Vagina (tissue), 2 donors: ENCODE measurements at regions not wholly inside any gene's neighbourhood (a gene's known extent, or its start where the extent isn't known, plus 50 kb on each side); places are given as distances from the start of the nearest gene placed in this dataset.
"Not testable (repeated sequence)": the region's sequence is repeated elsewhere in the genome, so short reads cannot be mapped to it uniquely, and the experiment has no call there.

Experiments used
- DNase-seq, 2 donors: peaks; one replicate each; pipeline ENCODE4 v3.0.0-alpha.2; 2017; ENCODE audit errors: extremely low spot score in 2 of 2
- H3K27ac ChIP-seq: fragments of 200-600 bp; sonication (generic); one replicate; pipeline ENCODE4 v1.5.1; 2019
- H3K27me3 ChIP-seq: fragments of 200-600 bp; sonication (generic); one replicate; pipeline ENCODE4 v1.5.1; 2019
- H3K36me3 ChIP-seq, 2 donors: fragments of 200-600 bp; sonication (generic); one replicate each; pipeline ENCODE4 v1.5.1; 2017 to 2019
- H3K4me1 ChIP-seq: fragments of 200-600 bp; sonication (generic); one replicate; pipeline ENCODE4 v1.5.1; 2019
- H3K4me3 ChIP-seq, 2 donors: fragments of 200-600 bp; sonication (generic); 1 replicate in 1 of 2; 2 replicates in 1 of 2; pipeline ENCODE4 v1.5.1; 2016 to 2019
- H3K9me3 ChIP-seq: fragments of 200-600 bp; sonication (generic); one replicate; pipeline ENCODE4 v1.5.1; 2019
- POLR2A ChIP-seq, 2 donors: fragments of 450-650 bp; IDR thresholded peaks; one replicate each; pipeline ENCODE4 v1.6.1; 2017; ENCODE audit warnings: antibody characterized with exemption in 2 of 2, mild to moderate bottlenecking in 2 of 2, moderate library complexity in 2 of 2
- POLR2AphosphoS5 ChIP-seq, 2 donors: sonication (generic); formaldehyde crosslinking; IDR thresholded peaks; one replicate each; pipeline ENCODE4 v1.9.0; 2017; ENCODE audit warnings: antibody characterized with exemption in 2 of 2, mild to moderate bottlenecking in 2 of 2, low read depth in 1 of 2; ENCODE audit not compliant: insufficient read depth in 1 of 2
- intact Hi-C: fragments of 100-400 bp; cut with DNase I; formaldehyde crosslinking; loops from one replicate; pipeline ENCODE4 v1.15.1; 2023
- TF ChIP-seq, protein P1 (sequence below), 3 experiments: fragments of 450-650 bp in 2 of 3; fragments of 200-600 bp in 1 of 3; sonication (generic) in 1 of 3; IDR thresholded peaks; one replicate each; pipeline ENCODE4 v1.5.1; 2017 to 2019; ENCODE audit warnings: antibody characterized with exemption in 3 of 3, mild to moderate bottlenecking in 2 of 3, moderate library complexity in 2 of 3

DNA sequence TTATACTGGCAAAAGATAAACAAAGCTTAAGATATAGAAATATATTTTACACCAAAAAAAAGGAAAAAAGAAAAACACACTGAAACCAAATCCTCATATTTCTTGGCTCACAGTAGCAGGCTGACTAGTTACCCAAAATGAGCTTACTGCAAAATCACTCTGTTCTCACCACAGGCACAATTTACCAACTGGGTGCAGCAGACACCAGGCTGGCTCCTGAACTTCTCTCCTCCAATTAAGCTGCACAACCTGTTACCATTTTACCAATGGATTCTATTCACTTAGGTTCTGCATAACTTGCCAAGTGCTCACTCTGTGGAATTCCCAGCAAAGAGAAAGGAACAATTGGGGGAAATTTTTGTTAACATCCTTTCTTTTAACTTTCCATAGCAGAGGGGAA lies 679.3 kb downstream of the ZEB2 start:
- Histone ChIP-seq H3K27ac (no peak overlapping the region), H3K27me3 (no peaks in the 10 kb centered on the region), H3K36me3 (no peaks in the 10 kb centered on the region), H3K4me1 (peaks cover 6% of the 10 kb centered on the region), H3K4me3 (no peak overlapping the region), H3K9me3 (no peaks in the 10 kb centered on the region)
- DNase-seq, result no peak
- TF ChIP-seq POLR2AphosphoS5 (IDR thresholded peaks at IDR 0.05; ENCODE audit: insufficient read depth in 1 of 2, low read depth in 1 of 2), result no peak
- TF ChIP-seq, protein P1, sequence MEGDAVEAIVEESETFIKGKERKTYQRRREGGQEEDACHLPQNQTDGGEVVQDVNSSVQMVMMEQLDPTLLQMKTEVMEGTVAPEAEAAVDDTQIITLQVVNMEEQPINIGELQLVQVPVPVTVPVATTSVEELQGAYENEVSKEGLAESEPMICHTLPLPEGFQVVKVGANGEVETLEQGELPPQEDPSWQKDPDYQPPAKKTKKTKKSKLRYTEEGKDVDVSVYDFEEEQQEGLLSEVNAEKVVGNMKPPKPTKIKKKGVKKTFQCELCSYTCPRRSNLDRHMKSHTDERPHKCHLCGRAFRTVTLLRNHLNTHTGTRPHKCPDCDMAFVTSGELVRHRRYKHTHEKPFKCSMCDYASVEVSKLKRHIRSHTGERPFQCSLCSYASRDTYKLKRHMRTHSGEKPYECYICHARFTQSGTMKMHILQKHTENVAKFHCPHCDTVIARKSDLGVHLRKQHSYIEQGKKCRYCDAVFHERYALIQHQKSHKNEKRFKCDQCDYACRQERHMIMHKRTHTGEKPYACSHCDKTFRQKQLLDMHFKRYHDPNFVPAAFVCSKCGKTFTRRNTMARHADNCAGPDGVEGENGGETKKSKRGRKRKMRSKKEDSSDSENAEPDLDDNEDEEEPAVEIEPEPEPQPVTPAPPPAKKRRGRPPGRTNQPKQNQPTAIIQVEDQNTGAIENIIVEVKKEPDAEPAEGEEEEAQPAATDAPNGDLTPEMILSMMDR (IDR thresholded peaks at IDR 0.05), result no peak
- TF ChIP-seq POLR2A (IDR thresholded peaks at IDR 0.05), result no peak
- intact Hi-C loops, result no loop called here

DNA sequence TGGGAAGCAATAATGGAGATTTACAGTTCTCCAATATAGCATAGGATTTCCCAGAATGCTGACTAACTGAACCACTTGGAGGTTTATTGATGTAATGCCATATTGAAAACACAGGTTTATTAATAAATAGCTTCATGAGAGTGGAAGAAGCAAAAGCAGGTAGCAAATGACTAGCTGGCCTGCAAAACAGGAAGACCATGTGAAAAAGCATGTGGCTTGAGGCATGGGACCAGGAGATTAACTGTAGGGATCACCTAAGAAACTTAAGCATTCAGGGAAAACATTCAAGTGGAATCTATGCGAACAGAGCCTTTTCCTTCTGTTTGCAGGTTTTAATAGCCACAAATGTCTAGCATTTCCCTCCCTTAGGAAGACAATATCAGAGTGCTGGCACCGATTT lies 679.7 kb downstream of the ZEB2 start:
- Histone ChIP-seq H3K27ac (no peak overlapping the region), H3K4me1 (peaks cover 6% of the 10 kb centered on the region), H3K27me3 (no peaks in the 10 kb centered on the region), H3K4me3 (no peak overlapping the region), H3K9me3 (no peaks in the 10 kb centered on the region), H3K36me3 (no peaks in the 10 kb centered on the region)
- TF ChIP-seq POLR2A (IDR thresholded peaks at IDR 0.05), result no peak
- TF ChIP-seq, protein P1 (IDR thresholded peaks at IDR 0.05), result no peak
- no peak for TF ChIP-seq POLR2AphosphoS5 (IDR thresholded peaks at IDR 0.05; ENCODE audit: insufficient read depth in 1 of 2, low read depth in 1 of 2)
- intact Hi-C loops, result no loop called here
- no peak for DNase-seq

DNA sequence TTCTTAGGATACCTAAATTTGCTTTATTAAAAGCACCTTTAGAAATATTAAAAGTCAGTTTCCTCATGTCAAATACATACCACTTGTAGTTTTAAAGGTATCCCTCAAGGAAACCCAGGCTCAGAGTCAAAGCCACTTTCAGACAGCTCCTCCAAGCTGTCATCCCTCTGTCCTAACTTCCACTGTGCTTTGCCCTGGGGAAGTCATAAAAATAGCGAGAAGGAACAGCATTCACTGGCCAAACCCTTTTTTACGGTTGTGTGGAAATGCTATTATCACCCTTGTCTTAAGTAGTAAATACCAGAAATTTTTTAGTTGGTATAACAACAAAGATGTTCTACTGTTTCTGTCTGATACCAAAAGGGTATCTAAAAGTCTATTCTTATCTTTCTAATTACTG lies 680.5 kb downstream of the ZEB2 start:
- H3K9me3 ChIP-seq, result no peaks in the 10 kb centered on the region
- no peak for DNase-seq
- TF ChIP-seq, protein P1 (IDR thresholded peaks at IDR 0.05), result no peak
- TF ChIP-seq POLR2A (IDR thresholded peaks at IDR 0.05), result no peak
- no peak for TF ChIP-seq POLR2AphosphoS5 (IDR thresholded peaks at IDR 0.05; ENCODE audit: insufficient read depth in 1 of 2, low read depth in 1 of 2)
- H3K27me3 ChIP-seq, result no peaks in the 10 kb centered on the region
- H3K4me1 ChIP-seq, result peaks cover 6% of the 10 kb centered on the region
- no peak overlapping the region for H3K27ac ChIP-seq
- no peaks in the 10 kb centered on the region for H3K36me3 ChIP-seq
- intact Hi-C loops, result no loop called here
- no peak overlapping the region for H3K4me3 ChIP-seq

DNA sequence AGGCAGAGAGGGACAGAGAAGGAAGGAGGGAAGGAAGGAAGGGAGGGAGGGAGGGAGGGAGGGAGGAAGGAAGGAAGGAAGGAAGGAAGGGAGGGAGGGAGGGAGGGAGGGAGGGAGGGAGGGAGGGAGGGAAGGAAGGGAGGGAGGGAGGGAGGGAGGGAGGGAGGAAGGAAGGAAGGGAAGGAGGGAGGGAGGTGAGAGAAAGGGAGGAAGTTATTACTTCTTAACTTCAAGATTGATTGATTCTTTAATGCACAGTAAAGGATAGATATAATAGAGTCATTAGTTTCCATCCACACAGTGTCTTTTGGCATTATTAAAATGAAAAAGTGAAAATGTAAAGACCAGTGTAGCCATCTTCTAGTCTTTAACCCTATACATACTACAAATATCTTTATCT lies 682.9 kb downstream of the ZEB2 start:
- H3K4me3 ChIP-seq, H3K27ac ChIP-seq: not testable (repeated sequence)

DNA sequence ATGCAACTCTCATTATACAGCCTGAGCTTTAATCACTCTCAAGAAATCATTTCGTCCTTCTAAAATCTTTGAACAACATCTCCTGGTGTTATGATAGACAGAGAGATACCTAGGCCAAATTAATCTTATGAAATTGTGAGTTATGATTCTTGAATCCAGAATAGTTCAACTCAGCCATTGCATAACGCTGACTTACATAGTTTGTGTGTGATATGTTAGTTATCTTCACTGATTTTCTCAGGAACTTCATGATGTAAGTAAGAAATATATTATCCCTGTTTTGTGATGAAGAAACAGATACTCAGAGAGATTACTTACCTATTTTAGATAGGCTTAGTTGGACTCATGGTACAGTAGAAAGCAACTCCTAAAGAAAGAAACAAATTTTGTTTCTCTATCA lies 684.4 kb downstream of the ZEB2 start:
- intact Hi-C loops, result no loop called here
- no peak for DNase-seq
- H3K4me3 ChIP-seq, result no peak overlapping the region

More for the DNA sequence above, 682.9 kb downstream of the ZEB2 start:
- H3K27me3 ChIP-seq, DNase-seq, H3K9me3 ChIP-seq, intact Hi-C loops, H3K36me3 ChIP-seq, H3K4me1 ChIP-seq: not testable (repeated sequence)

More for the DNA sequence above, 684.4 kb downstream of the ZEB2 start:
- H3K4me1 ChIP-seq, result peaks cover 6% of the 10 kb centered on the region
- no peaks in the 10 kb centered on the region for H3K36me3 ChIP-seq
- no peak overlapping the region for H3K27ac ChIP-seq
- H3K27me3 ChIP-seq, result no peaks in the 10 kb centered on the region
- no peaks in the 10 kb centered on the region for H3K9me3 ChIP-seq
- TF ChIP-seq, protein P1 (IDR thresholded peaks at IDR 0.05), result no peak
- TF ChIP-seq POLR2A (IDR thresholded peaks at IDR 0.05) (no peak), POLR2AphosphoS5 (IDR thresholded peaks at IDR 0.05; ENCODE audit: insufficient read depth in 1 of 2, low read depth in 1 of 2) (no peak)
